K562 (cell line): ENCODE measurements at regions not wholly inside any gene's neighbourhood (a gene's known extent, or its start where the extent isn't known, plus 50 kb on each side); places are given as distances from the start of the nearest gene placed in this dataset.

ENCODE experiments used
- ATAC-seq: fragments of 200-7000 bp; cut with Tn5 transposase; 3 replicates; pipeline ENCODE4 v1.9.1; 2020; ENCODE audit warnings: moderate library complexity
- BruUV-seq: library from RNA; stranded (reverse); fragments of 400-500 nt; replicated peaks from 2 replicates; lab custom pipeline; 2021; lab: Mats Ljungman, UMichigan
- CTCF ChIA-PET: fragments of 300-600 bp; formaldehyde crosslinking; extraction: SDS; loops from one replicate; lab custom pipeline; 2021; ENCODE audit warnings: low intra/inter-chr PET ratio; lab: Yijun Ruan, JAX
- POLR2A ChIA-PET: fragments of 300-600, 350-650 bp; sonication (Branson Sonifier 250); formaldehyde crosslinking; extraction: SDS; loops from one replicate; lab custom pipeline; 2021; ENCODE audit warnings: antibody characterized with exemption, inconsistent platforms; lab: Yijun Ruan, JAX
- DNase-seq, 4 experiments: peaks; one replicate each; pipeline versions ENCODE4 v3.0.0 to v3.0.0-alpha.2; 2011 to 2018; ENCODE audit warnings: low spot score in 3 of 4, mixed read lengths in 3 of 4; ENCODE audit errors: extremely low read depth in 1 of 4
- FAIRE-seq: peaks from 2 replicates; lab custom pipeline; 2011; peaks lifted over from hg19 to GRCh38; lab: Jason Lieb, UNC
- H2AFZ ChIP-seq: 2 replicates; pipeline ENCODE4 v1.6.0; 2011; ENCODE audit warnings: low read depth, low read length, control low read depth, inconsistent platforms
- H3K27ac ChIP-seq: fragments of 200-600 bp; 3 replicates; pipeline ENCODE4 v1.8.0; 2011; ENCODE audit warnings: low read depth, mild to moderate bottlenecking, control low read depth, inconsistent platforms, low read length, moderate library complexity, mixed read lengths; ENCODE audit errors: extremely low read depth
- H3K27me3 ChIP-seq, 2 experiments: fragments of 300-600 bp in 1 of 2; 2 replicates in 1 of 2; 3 replicates in 1 of 2; pipeline versions ENCODE4 v1.6.0 to v1.8.0; 2011; ENCODE audit warnings: inconsistent platforms in 2 of 2, low read length in 2 of 2, mild to moderate bottlenecking in 1 of 2, mixed read lengths in 1 of 2, moderate library complexity in 1 of 2; ENCODE audit not compliant: control insufficient read depth in 2 of 2, insufficient read depth in 2 of 2
- H3K36me3 ChIP-seq: fragments of 300-600 bp; 3 replicates; pipeline ENCODE4 v1.8.0; 2011; ENCODE audit warnings: mild to moderate bottlenecking, low read length, inconsistent platforms; ENCODE audit not compliant: control insufficient read depth, insufficient read depth
- H3K4me1 ChIP-seq, 2 experiments: fragments of 200-600 bp in 1 of 2; replicated peaks in 1 of 2; 2 replicates in 1 of 2; 3 replicates in 1 of 2; pipeline versions ENCODE4 v1.5.1 to v1.8.0; 2011; ENCODE audit warnings: inconsistent platforms in 2 of 2, low read length in 2 of 2, mild to moderate bottlenecking in 1 of 2, mixed read lengths in 1 of 2, moderate library complexity in 1 of 2; ENCODE audit not compliant: control insufficient read depth in 2 of 2, insufficient read depth in 2 of 2
- H3K4me2 ChIP-seq: 2 replicates; pipeline ENCODE4 v1.6.1; 2011; ENCODE audit warnings: low read length, control low read depth, inconsistent platforms, mixed read lengths; ENCODE audit not compliant: insufficient read depth
- H3K4me3 ChIP-seq: fragments of 200-600 bp; sonication (generic), shearing (Covaris generic); 2 replicates; pipeline ENCODE4 v1.5.1; 2016; ENCODE audit warnings: control low read depth, inconsistent platforms
- H3K79me2 ChIP-seq: fragments of 200-600 bp; 3 replicates; pipeline ENCODE4 v1.8.0; 2011; ENCODE audit warnings: low read length, inconsistent platforms; ENCODE audit not compliant: control insufficient read depth, insufficient read depth
- H3K9ac ChIP-seq, 2 experiments: 2 replicates each; pipeline versions ENCODE4 v1.6.0 to v1.6.1; 2011; ENCODE audit warnings: low read depth in 2 of 2, low read length in 2 of 2, control low read depth in 1 of 2, inconsistent platforms in 1 of 2, mild to moderate bottlenecking in 1 of 2, mixed read lengths in 1 of 2; ENCODE audit not compliant: insufficient read depth in 1 of 2
- H3K9me1 ChIP-seq: one replicate; pipeline ENCODE4 v1.6.0; 2011; ENCODE audit warnings: inconsistent platforms, mild to moderate bottlenecking, low read length, moderate library complexity; ENCODE audit not compliant: control insufficient read depth, insufficient read depth
- H3K9me3 ChIP-seq: replicated peaks from 2 replicates; pipeline ENCODE4 v1.5.1; 2011; ENCODE audit warnings: low read depth, low read length, inconsistent platforms; ENCODE audit not compliant: control insufficient read depth, insufficient read depth
- H4K20me1 ChIP-seq: replicated peaks from 2 replicates; pipeline ENCODE4 v1.6.1; 2011; ENCODE audit warnings: low read length, inconsistent platforms, mixed read lengths; ENCODE audit not compliant: control insufficient read depth, insufficient read depth
- BRD9 ChIP-seq: fragments of 450-650 bp; IDR thresholded peaks from 2 replicates; pipeline ENCODE4 v1.6.1; 2018; ENCODE audit warnings: low read depth; ENCODE audit not compliant: partially characterized antibody
- NFIC ChIP-seq: fragments of 450-650 bp; IDR thresholded peaks from 2 replicates; pipeline ENCODE4 v1.6.1; 2017; ENCODE audit warnings: mild to moderate bottlenecking, inconsistent platforms
- POLR3G ChIP-seq: IDR thresholded peaks from 2 replicates; pipeline ENCODE4 v1.6.1; 2011; ENCODE audit not compliant: insufficient read length, insufficient replicate concordance; ENCODE audit errors: extremely low read depth
- PREB ChIP-seq: sonication (generic); formaldehyde crosslinking; IDR thresholded peaks from 2 replicates; pipeline ENCODE4 v1.8.1; 2023; ENCODE audit warnings: mild to moderate bottlenecking, missing genetic modification reagents
- SRSF9 ChIP-seq: fragments of 200-400 bp; formaldehyde crosslinking; IDR thresholded peaks from 2 replicates; pipeline ENCODE4 v1.6.1; 2017; ENCODE audit warnings: low read depth, low read length, borderline replicate concordance
- WHSC1 ChIP-seq: IDR thresholded peaks from one replicate; pipeline ENCODE4 v1.6.1; 2012; ENCODE audit warnings: low read length, control low read depth, inconsistent platforms
- ZNF133 ChIP-seq: fragments of 250-450 bp; sonication (Bioruptor Pico); IDR thresholded peaks from 2 replicates; pipeline ENCODE4 v1.4.0; 2020; ENCODE audit warnings: mild to moderate bottlenecking
- WGBS: fragments of 100-300 bp; shearing (Covaris generic); methylation state at CpG from one replicate; pipeline ENCODE4 v1.1.6; 2016; ENCODE audit warnings: low coverage, mixed read lengths; ENCODE audit not compliant: insufficient coverage; ENCODE audit errors: missing lambda C conversion rate; 5-methylcytosine and 5-hydroxymethylcytosine counted together
- in situ Hi-C: fragments of 300-500 bp; cut with MboI; formaldehyde crosslinking; loops from 4 replicates; pipeline ENCODE4 v1.15.0; 2018; ENCODE audit warnings: inconsistent platforms, mixed read lengths
- intact Hi-C: fragments of 100-400 bp; cut with micrococcal nuclease; formaldehyde crosslinking; loops from 2 replicates; pipeline ENCODE4 v1.14.2; 2022
- TF ChIP-seq, protein P1 (sequence below): fragments of 450-650 bp; IDR thresholded peaks from 2 replicates; pipeline ENCODE4 v1.6.1; 2016; ENCODE audit warnings: low read depth, mild to moderate bottlenecking, moderate library complexity

- Histone ChIP-seq H3K4me1 (no peaks in the 10 kb centered on the region), H3K9me3 (no peaks in the 10 kb centered on the region), H3K36me3 (no peaks in the 10 kb centered on the region), H3K79me2 (no peaks in the 10 kb centered on the region), H4K20me1 (no peaks in the 10 kb centered on the region), H2AFZ (no peak overlapping the region), H3K9me1 (no peaks in the 10 kb centered on the region), H3K4me2 (no peak overlapping the region), H3K9ac (no peak overlapping the region), H3K27me3 (no peaks in the 10 kb centered on the region), H3K4me3 (no peak overlapping the region), H3K27ac (no peak overlapping the region)
- ChIA-PET POLR2A (no interaction called here), CTCF (no interaction called here)
- in situ Hi-C loops, result no loop called here
- FAIRE-seq (no peak), ATAC-seq (no peak), DNase-seq (no peak)
- 0% methylated on average over 1 of the region's 1 CpG for WGBS
- intact Hi-C loops, result no loop called here
- no TSS peak for BruUV-seq
- TF ChIP-seq NFIC (no peak), SRSF9 (no peak), WHSC1 (no peak), ZNF133 (CRISPR knock-in tag) (no peak), PREB (CRISPR knock-in tag) (no peak), BRD9 (no peak), POLR3G (no peak)
- TF ChIP-seq, protein P1, sequence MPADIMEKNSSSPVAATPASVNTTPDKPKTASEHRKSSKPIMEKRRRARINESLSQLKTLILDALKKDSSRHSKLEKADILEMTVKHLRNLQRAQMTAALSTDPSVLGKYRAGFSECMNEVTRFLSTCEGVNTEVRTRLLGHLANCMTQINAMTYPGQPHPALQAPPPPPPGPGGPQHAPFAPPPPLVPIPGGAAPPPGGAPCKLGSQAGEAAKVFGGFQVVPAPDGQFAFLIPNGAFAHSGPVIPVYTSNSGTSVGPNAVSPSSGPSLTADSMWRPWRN, result no peak
These were observed 1169.5 kb downstream of the AMY1C start for GRCh38 chr1:104919188-104919587.
